BE2C (cell line): ENCODE measurements at regions not wholly inside any gene's neighbourhood (a gene's known extent, or its start where the extent isn't known, plus 50 kb on each side); places are given as distances from the start of the nearest gene placed in this dataset.
A peak's percentile ranks its signal among the peaks of the same experiment; 100 is the strongest.

Experiments used
- DNase-seq: peaks from one replicate; pipeline ENCODE4 v3.0.0-alpha.2; 2020
- H3K27me3 ChIP-seq: fragments of 250-450 bp; sonication (Bioruptor Pico); 2 replicates; pipeline ENCODE4 v1.5.1; 2020; ENCODE audit warnings: mild to moderate bottlenecking
- H3K36me3 ChIP-seq: fragments of 250-450 bp; sonication (Bioruptor Pico); 2 replicates; pipeline ENCODE4 v1.5.1; 2020; ENCODE audit warnings: mild to moderate bottlenecking
- H3K4me1 ChIP-seq: fragments of 250-450 bp; sonication (Bioruptor Pico); 2 replicates; pipeline ENCODE4 v1.5.1; 2020
- H3K4me3 ChIP-seq: 2 replicates; pipeline ENCODE4 v1.5.1; 2011; ENCODE audit warnings: low read depth, low read length
- H3K9me3 ChIP-seq: fragments of 250-450 bp; sonication (Bioruptor Pico); 2 replicates; pipeline ENCODE4 v1.5.1; 2020
- TF ChIP-seq, protein P1 (sequence below): IDR thresholded peaks from 2 replicates; pipeline ENCODE4 v1.5.1; 2012; ENCODE audit warnings: mild to moderate bottlenecking, low read depth, low read length

DNA sequence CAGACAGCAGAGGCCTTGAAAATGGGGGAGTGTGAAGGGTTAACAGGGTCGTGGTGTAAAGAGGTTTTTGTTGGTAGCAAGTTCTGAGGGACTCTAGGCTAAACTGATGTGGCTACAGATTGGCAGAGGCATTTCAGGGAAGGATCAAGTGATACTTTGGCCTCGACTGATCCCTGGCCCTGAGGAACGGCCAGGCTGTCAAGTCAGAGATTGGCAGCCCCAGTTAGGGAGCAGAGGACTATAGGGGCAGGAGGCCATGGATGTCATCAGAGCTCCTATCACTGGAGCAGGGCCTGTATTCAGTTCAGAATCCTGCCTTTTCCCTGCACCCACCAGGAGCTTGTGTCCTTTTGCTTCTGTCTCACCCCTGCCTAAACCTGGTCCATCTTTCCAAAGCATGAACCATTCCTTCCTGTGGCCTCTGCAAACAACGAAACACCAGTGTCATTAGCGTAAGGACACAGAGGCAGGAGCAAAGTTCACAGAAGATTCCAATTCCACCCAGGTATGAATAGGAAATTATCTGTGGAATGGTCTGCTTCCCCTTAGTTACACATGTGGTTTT is 613.1 kb downstream of the MID1IP1 start:
- Histone ChIP-seq H3K36me3 (no peaks in the 10 kb centered on the region), H3K4me1 (peaks cover 6% of the 10 kb centered on the region), H3K9me3 (no peaks in the 10 kb centered on the region), H3K27me3 (no peaks in the 10 kb centered on the region), H3K4me3 (no peak overlapping the region)
- TF ChIP-seq, protein P1, sequence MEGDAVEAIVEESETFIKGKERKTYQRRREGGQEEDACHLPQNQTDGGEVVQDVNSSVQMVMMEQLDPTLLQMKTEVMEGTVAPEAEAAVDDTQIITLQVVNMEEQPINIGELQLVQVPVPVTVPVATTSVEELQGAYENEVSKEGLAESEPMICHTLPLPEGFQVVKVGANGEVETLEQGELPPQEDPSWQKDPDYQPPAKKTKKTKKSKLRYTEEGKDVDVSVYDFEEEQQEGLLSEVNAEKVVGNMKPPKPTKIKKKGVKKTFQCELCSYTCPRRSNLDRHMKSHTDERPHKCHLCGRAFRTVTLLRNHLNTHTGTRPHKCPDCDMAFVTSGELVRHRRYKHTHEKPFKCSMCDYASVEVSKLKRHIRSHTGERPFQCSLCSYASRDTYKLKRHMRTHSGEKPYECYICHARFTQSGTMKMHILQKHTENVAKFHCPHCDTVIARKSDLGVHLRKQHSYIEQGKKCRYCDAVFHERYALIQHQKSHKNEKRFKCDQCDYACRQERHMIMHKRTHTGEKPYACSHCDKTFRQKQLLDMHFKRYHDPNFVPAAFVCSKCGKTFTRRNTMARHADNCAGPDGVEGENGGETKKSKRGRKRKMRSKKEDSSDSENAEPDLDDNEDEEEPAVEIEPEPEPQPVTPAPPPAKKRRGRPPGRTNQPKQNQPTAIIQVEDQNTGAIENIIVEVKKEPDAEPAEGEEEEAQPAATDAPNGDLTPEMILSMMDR, result no peak
- no peak for DNase-seq

- peaks cover 10% of the 10 kb centered on the region for H3K4me1 ChIP-seq
- no peaks in the 10 kb centered on the region for H3K9me3 ChIP-seq
- H3K36me3 ChIP-seq, result no peaks in the 10 kb centered on the region
- DNase-seq, result no peak
- TF ChIP-seq, protein P1, result no peak
- no peaks in the 10 kb centered on the region for H3K27me3 ChIP-seq
- no peak overlapping the region for H3K4me3 ChIP-seq
Measured at GRCh38 chrX:39416547-39417260, 615.4 kb downstream of the MID1IP1 start.

DNA sequence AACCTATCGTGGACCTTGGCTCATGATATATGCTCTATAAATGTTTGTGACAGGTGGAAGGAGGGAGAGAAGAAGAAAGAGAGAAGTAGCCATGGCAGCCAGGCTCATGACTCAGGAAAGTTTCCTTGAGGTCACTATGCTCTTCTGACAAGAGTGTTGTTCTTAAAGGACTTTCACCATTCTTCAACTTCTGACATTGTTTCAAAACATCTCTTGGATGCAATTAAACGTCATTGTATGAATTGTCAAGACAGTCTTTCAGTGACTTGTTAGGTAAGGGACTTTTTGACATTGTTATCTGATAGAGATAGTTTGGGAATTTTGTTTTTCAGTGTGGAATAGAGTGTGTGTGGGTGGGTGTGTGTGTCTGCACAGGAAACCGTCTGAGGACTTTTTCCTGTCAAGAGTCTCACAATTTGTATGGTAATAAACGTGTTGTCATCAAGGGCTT is 617.0 kb downstream of the MID1IP1 start:
- Histone ChIP-seq H3K4me3 (no peak overlapping the region), H3K36me3 (no peaks in the 10 kb centered on the region), H3K9me3 (no peaks in the 10 kb centered on the region), H3K27me3 (no peaks in the 10 kb centered on the region), H3K4me1 (peaks cover 10% of the 10 kb centered on the region)
- no peak for DNase-seq
- TF ChIP-seq, protein P1, result no peak

DNA sequence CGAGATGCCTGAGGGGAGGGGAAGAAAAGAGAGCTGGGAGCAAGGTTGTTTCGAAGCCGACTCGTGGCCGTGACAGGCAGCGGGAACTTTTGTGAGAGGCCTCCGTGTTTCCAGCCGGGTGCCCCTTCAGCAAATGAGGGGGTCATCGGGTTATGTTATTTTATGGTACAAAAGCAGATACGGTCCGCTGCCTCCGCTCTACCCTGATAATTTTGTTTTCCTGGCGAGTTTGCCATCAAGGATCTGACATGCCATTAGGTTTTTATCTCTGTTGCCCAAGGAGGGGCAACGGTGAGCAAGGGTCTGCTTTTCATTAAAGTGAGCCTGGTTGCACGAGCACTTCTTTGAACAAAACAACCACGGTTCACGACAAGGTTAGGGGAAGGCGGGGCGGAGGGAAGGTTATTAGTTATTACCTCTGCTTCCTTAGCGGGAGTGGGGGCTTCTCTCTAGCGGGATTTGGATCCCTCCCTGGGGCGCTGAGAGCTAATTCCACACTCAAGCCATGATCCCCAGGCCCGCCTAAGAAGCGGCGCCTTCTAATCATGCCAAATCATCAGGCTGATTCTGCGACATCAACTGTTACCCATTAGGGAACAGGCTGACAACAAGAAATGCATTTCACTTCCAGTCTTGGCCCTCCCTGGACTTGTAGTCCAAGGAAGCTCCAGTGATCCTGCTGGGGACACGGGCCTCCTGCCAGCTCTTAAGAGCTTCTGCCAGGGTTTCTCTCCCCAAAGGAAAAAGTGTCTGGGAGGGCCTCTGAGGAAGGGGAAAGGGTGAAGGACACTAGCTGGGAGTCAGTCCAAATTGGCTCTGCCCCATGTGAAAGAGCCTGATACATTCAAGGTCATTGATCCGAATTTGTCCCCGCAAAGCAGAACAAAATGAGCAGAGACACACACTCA is 617.7 kb downstream of the MID1IP1 start:
- TF ChIP-seq, protein P1, result no peak
- peak; percentile 56 for DNase-seq
- peak overlapping the region; percentile 31 for H3K4me3 ChIP-seq
- H3K4me1 ChIP-seq, result peaks cover 10% of the 10 kb centered on the region
- no peaks in the 10 kb centered on the region for H3K9me3 ChIP-seq
- no peaks in the 10 kb centered on the region for H3K36me3 ChIP-seq
- H3K27me3 ChIP-seq, result no peaks in the 10 kb centered on the region

- H3K4me3 ChIP-seq, result no peak overlapping the region
- H3K4me1 ChIP-seq, result peaks cover 10% of the 10 kb centered on the region
- H3K9me3 ChIP-seq, result no peaks in the 10 kb centered on the region
- no peaks in the 10 kb centered on the region for H3K27me3 ChIP-seq
- DNase-seq, result no peak
- TF ChIP-seq, protein P1, result no peak
- H3K36me3 ChIP-seq, result no peaks in the 10 kb centered on the region
Measured at GRCh38 chrX:39421006-39421405, 619.7 kb downstream of the MID1IP1 start.
